Mesothelial cell of epicardium (in vitro differentiated cells): ENCODE measurements at regions not wholly inside any gene's neighbourhood (a gene's known extent, or its start where the extent isn't known, plus 50 kb on each side); places are given as distances from the start of the nearest gene placed in this dataset.

Source experiments
- DNase-seq, 2 experiments: peaks; one replicate each; pipeline ENCODE4 v3.0.0; 2021; ENCODE audit warnings: low spot score in 2 of 2; ENCODE audit not compliant: unreplicated experiment in 2 of 2
- H3K27ac Mint-ChIP-seq: 2 replicates; pipeline ENCODE4 v1.8.0; 2021; ENCODE audit warnings: mixed read lengths
- H3K27me3 Mint-ChIP-seq: 2 replicates; pipeline ENCODE4 v1.8.0; 2021; ENCODE audit warnings: low read depth, mixed read lengths
- H3K36me3 Mint-ChIP-seq: 2 replicates; pipeline ENCODE4 v1.8.0; 2021; ENCODE audit warnings: mixed read lengths
- H3K4me1 Mint-ChIP-seq: 2 replicates; pipeline ENCODE4 v1.8.0; 2021; ENCODE audit warnings: mixed read lengths
- H3K4me3 Mint-ChIP-seq: 2 replicates; pipeline ENCODE4 v1.8.0; 2021; ENCODE audit warnings: mild to moderate bottlenecking, moderate library complexity, mixed read lengths
- H3K9me3 Mint-ChIP-seq: 2 replicates; pipeline ENCODE4 v1.8.0; 2021; ENCODE audit warnings: mixed read lengths
- TF ChIP-seq, protein P1 (sequence below): fragments of 200-600 bp; sonication (generic); IDR thresholded peaks from one replicate; pipeline ENCODE4 v1.5.0; 2021; ENCODE audit warnings: antibody characterized with exemption; ENCODE audit not compliant: unreplicated experiment

DNA sequence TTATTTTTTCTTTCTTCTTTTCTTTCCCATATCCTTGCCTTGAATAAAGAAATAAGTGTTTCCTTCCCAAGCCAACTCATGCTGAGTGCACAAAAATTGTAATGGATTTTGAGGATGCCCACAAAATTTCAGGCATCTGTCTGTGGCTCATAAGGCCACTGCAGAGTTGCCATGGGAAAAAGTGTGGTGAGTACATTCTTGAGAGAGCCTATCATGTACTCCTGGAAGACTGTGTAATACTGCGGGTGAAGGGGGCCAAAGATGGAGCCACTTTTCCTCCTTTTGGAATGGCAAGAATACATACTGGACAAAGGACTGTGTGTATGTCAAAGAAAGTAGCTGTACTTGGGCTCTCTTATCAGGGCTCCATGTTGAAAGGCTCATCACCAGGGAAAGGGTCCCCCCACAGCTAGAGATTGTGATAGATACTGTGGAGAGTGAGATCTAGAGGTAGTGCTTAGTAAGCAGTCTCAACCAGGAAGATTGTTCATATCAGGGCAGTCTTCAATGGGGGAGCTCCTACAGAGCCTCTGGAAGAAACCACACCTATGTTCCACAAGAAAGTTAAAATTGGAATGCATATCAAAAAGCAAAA lies 341.6 kb upstream of the KCND2 start:
- no peak overlapping the region for H3K27ac Mint-ChIP-seq
- TF ChIP-seq, protein P1, sequence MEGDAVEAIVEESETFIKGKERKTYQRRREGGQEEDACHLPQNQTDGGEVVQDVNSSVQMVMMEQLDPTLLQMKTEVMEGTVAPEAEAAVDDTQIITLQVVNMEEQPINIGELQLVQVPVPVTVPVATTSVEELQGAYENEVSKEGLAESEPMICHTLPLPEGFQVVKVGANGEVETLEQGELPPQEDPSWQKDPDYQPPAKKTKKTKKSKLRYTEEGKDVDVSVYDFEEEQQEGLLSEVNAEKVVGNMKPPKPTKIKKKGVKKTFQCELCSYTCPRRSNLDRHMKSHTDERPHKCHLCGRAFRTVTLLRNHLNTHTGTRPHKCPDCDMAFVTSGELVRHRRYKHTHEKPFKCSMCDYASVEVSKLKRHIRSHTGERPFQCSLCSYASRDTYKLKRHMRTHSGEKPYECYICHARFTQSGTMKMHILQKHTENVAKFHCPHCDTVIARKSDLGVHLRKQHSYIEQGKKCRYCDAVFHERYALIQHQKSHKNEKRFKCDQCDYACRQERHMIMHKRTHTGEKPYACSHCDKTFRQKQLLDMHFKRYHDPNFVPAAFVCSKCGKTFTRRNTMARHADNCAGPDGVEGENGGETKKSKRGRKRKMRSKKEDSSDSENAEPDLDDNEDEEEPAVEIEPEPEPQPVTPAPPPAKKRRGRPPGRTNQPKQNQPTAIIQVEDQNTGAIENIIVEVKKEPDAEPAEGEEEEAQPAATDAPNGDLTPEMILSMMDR, result no peak
- H3K27me3 Mint-ChIP-seq, result peaks cover 4% of the 10 kb centered on the region
- no peak overlapping the region for H3K4me3 Mint-ChIP-seq
- H3K9me3 Mint-ChIP-seq, result peaks cover 3% of the 10 kb centered on the region
- no peaks in the 10 kb centered on the region for H3K4me1 Mint-ChIP-seq
- DNase-seq, result no peak
- H3K36me3 Mint-ChIP-seq, result no peaks in the 10 kb centered on the region

DNA sequence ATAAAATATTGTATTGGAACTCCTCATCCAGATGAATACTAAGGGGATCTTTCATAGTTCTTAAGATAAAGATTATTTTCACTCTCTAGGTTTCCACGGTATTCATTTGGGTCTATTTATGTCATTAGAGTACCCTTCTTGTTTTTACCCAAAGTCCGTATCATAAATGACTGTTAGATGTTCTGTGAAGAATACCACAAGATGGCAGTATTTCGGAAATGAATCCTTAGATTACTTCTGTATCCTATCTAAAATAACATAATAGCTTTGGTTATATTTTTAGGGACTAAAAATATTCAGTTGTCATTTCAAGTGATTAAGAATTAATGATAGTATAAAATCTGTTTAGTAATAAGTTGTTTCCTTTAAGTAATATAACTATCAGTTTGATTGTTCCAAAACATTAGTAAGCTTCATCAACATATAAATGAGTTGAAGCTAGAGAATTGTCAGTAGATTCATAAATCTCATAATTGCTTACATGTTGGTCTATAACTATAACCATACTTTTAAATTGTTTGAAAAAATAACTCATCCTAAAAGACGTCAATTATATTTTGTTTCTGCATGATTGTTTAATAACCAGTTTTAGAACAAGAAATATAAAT lies 337.5 kb upstream of the KCND2 start:
- H3K4me3 Mint-ChIP-seq, result no peak overlapping the region
- no peak overlapping the region for H3K27ac Mint-ChIP-seq
- no peaks in the 10 kb centered on the region for H3K9me3 Mint-ChIP-seq
- no peaks in the 10 kb centered on the region for H3K4me1 Mint-ChIP-seq
- TF ChIP-seq, protein P1, result peak; percentile 59
- no peaks in the 10 kb centered on the region for H3K36me3 Mint-ChIP-seq
- DNase-seq, result no peak
- peaks cover 4% of the 10 kb centered on the region for H3K27me3 Mint-ChIP-seq

DNA sequence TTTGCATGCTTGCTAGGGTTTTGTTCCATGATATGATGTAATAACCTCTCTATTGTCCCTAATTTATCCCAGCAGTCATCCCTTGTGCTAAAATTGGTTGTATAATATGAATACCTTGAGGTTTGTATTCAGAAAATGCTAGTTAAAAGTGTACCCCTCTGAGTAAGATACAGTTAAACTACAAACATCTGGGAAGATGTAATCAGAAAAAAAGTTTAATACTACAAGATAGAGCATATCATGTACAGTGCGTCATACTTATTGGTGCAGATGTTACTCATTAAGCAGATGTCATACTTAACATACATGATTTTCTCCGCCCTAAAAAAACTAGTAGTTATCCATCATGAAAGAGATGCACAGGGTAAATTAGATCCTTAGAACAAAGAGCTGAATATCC lies 336.1 kb upstream of the KCND2 start:
- H3K27me3 Mint-ChIP-seq, result peaks cover 4% of the 10 kb centered on the region
- no peak overlapping the region for H3K4me3 Mint-ChIP-seq
- no peaks in the 10 kb centered on the region for H3K36me3 Mint-ChIP-seq
- TF ChIP-seq, protein P1, result no peak
- no peaks in the 10 kb centered on the region for H3K9me3 Mint-ChIP-seq
- H3K4me1 Mint-ChIP-seq, result no peaks in the 10 kb centered on the region
- H3K27ac Mint-ChIP-seq, result no peak overlapping the region
- no peak for DNase-seq

DNA sequence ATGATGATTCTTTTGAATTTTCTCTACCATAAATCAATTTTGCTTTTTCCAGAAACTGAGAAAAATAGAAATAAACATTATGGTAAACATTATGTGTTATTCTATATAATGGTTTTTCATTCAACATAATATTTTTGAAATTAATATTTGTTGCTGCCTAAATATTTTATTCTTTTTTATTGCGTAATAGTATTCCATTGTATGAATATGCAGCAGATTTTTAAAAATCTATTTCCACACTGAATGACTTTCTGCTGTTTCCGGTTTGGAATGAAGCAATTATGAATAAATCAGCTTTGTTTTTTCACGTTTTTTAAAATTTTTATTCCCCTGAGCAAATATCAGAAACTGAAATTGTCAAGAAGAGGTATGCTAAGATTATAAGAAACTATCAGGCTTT lies 335.2 kb upstream of the KCND2 start:
- Mint-ChIP-seq H3K27me3 (peaks cover 4% of the 10 kb centered on the region), H3K36me3 (no peaks in the 10 kb centered on the region), H3K4me3 (no peak overlapping the region), H3K4me1 (no peaks in the 10 kb centered on the region), H3K9me3 (no peaks in the 10 kb centered on the region), H3K27ac (no peak overlapping the region)
- no peak for DNase-seq
- TF ChIP-seq, protein P1, result no peak

DNA sequence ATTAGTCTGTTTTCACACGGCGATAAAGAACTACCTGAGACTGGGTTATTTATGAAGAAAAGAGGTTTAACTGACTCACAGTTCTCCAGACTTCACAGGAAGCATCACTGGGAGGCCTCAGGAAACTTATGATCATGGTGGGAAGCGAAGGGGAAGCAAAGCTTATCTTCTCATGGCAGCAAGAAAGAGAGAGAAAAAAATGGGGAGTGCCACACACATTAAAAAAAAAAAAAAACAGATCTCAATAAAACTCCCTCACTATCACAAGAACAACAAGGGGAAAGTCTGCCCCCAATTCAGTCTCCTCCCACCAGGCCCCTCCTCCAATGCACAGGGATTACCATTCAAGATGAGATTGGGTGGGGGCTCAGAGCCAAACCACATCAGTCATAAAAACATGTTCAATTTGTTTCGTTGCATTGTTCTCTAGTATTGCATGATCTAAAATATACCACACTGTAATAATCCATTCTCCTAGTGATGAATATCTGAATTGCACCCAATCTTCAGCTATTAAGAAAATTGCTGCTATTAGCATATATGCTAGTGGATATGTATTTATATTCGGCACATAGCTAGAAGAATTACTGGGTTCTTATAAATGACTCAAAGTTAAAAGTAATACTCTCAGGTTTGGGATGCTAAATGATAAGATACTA lies 328.9 kb upstream of the KCND2 start:
- no peak overlapping the region for H3K27ac Mint-ChIP-seq
- no peaks in the 10 kb centered on the region for H3K4me1 Mint-ChIP-seq
- no peak overlapping the region for H3K4me3 Mint-ChIP-seq
- H3K9me3 Mint-ChIP-seq, result no peaks in the 10 kb centered on the region
- H3K36me3 Mint-ChIP-seq, result no peaks in the 10 kb centered on the region
- no peaks in the 10 kb centered on the region for H3K27me3 Mint-ChIP-seq
- TF ChIP-seq, protein P1, result peak; percentile 40
- no peak for DNase-seq
